Endothelial cell of umbilical vein (primary cell): ENCODE measurements at regions not wholly inside any gene's neighbourhood (a gene's known extent, or its start where the extent isn't known, plus 50 kb on each side); places are given as distances from the start of the nearest gene placed in this dataset.

Experiments
- BruUV-seq: library from RNA; stranded (reverse); fragments of 400-500 nt; replicated peaks from 2 replicates; lab custom pipeline; 2021; lab: Mats Ljungman, UMichigan
- CTCF ChIA-PET: fragments of 300-600, 350-600 bp; sonication (Branson Sonifier 250); formaldehyde crosslinking; loops from one replicate; lab custom pipeline; 2021; ENCODE audit warnings: antibody characterized with exemption, inconsistent platforms; lab: Charles Lee
- POLR2A ChIA-PET: fragments of 300-600, 350-600 bp; sonication (Branson Sonifier 250); formaldehyde crosslinking; loops from one replicate; lab custom pipeline; 2021; ENCODE audit warnings: antibody characterized with exemption, inconsistent platforms; lab: Charles Lee
- DNase-seq: peaks from one replicate; pipeline ENCODE4 v3.0.0-alpha.2; 2011; ENCODE audit warnings: low read depth, low spot score
- FAIRE-seq: peaks from 2 replicates; lab custom pipeline; 2011; peaks lifted over from hg19 to GRCh38; lab: Jason Lieb, UNC
- H2AFZ ChIP-seq: 2 replicates; pipeline ENCODE4 v1.6.0; 2012; ENCODE audit warnings: low read depth, low read length, control low read depth, inconsistent platforms
- H3K27ac ChIP-seq: 2 replicates; pipeline ENCODE4 v1.5.1; 2011; ENCODE audit warnings: low read depth, mild to moderate bottlenecking, control low read depth, low read length, moderate library complexity; ENCODE audit not compliant: insufficient read depth
- H3K27me3 ChIP-seq, 2 experiments: 2 replicates each; pipeline versions ENCODE4 v1.6.0 to v1.6.1; 2011; ENCODE audit warnings: low read length in 2 of 2, mixed read lengths in 1 of 2; ENCODE audit not compliant: control insufficient read depth in 2 of 2, insufficient read depth in 2 of 2
- H3K36me3 ChIP-seq, 2 experiments: 2 replicates in 1 of 2; 3 replicates in 1 of 2; pipeline ENCODE4 v1.5.1; 2011; ENCODE audit warnings: low read length in 2 of 2, mild to moderate bottlenecking in 1 of 2, moderate library complexity in 1 of 2; ENCODE audit not compliant: control insufficient read depth in 2 of 2, insufficient read depth in 2 of 2; ENCODE audit errors: extremely low read depth in 1 of 2
- H3K4me1 ChIP-seq: 3 replicates; pipeline ENCODE4 v1.5.1; 2011; ENCODE audit warnings: mild to moderate bottlenecking, low read length; ENCODE audit not compliant: control insufficient read depth, insufficient read depth; ENCODE audit errors: extremely low read depth
- H3K4me2 ChIP-seq: 2 replicates; pipeline ENCODE4 v1.6.1; 2011; ENCODE audit warnings: low read length, control low read depth, mixed read lengths; ENCODE audit not compliant: insufficient read depth
- H3K4me3 ChIP-seq, 3 experiments: fragments of 200-600 bp in 1 of 3; sonication (generic), shearing (Covaris generic) in 1 of 3; replicated peaks in 1 of 3; 2 replicates each; pipeline ENCODE4 v1.5.1; 2011 to 2016; ENCODE audit warnings: control low read depth in 3 of 3, low read length in 3 of 3, mild to moderate bottlenecking in 2 of 3, inconsistent platforms in 1 of 3, low read depth in 1 of 3, moderate library complexity in 1 of 3; ENCODE audit not compliant: insufficient read depth in 1 of 3
- H3K79me2 ChIP-seq: 2 replicates; pipeline ENCODE4 v1.6.0; 2012; ENCODE audit warnings: low read length, inconsistent platforms; ENCODE audit not compliant: control insufficient read depth, insufficient read depth
- H3K9ac ChIP-seq: replicated peaks from 2 replicates; pipeline ENCODE3; 2011; ENCODE audit warnings: low read length, control low read depth; ENCODE audit not compliant: insufficient read depth; ENCODE audit errors: extremely low read depth
- H3K9me1 ChIP-seq: replicated peaks from 3 replicates; pipeline ENCODE4 v1.6.0; 2011; ENCODE audit warnings: mild to moderate bottlenecking, low read length; ENCODE audit not compliant: control insufficient read depth, insufficient read depth; ENCODE audit errors: extremely low read depth
- H3K9me3 ChIP-seq: replicated peaks from 2 replicates; pipeline ENCODE4 v1.5.1; 2012; ENCODE audit warnings: low read length, inconsistent platforms; ENCODE audit not compliant: control insufficient read depth, insufficient read depth
- H4K20me1 ChIP-seq: replicated peaks from 2 replicates; pipeline ENCODE3; 2011; ENCODE audit warnings: mild to moderate bottlenecking, low read length; ENCODE audit not compliant: control insufficient read depth, insufficient read depth; ENCODE audit errors: extremely low read depth
- FOS ChIP-seq: IDR thresholded peaks from 2 replicates; pipeline ENCODE4 v1.6.1; 2011; ENCODE audit warnings: mild to moderate bottlenecking, low read length, moderate library complexity, borderline replicate concordance; ENCODE audit not compliant: insufficient read depth
- GATA2 ChIP-seq: IDR thresholded peaks from 2 replicates; pipeline ENCODE4 v1.7.0; 2011; ENCODE audit warnings: low read depth, mild to moderate bottlenecking, moderate library complexity, mixed read lengths, low read length; ENCODE audit not compliant: insufficient read length, insufficient read depth
- JUN ChIP-seq: IDR thresholded peaks from 2 replicates; pipeline ENCODE4 v1.6.1; 2011; ENCODE audit warnings: borderline replicate concordance, low read depth; ENCODE audit not compliant: insufficient read length, insufficient read depth
- dilution Hi-C: fragments of 300-500 bp; cut with MboI; formaldehyde crosslinking; loops from one replicate; pipeline ENCODE4 v1.15.0; 2019; ENCODE audit warnings: low sequenced_read_pairs; ENCODE audit not compliant: extremely low pct_ligation_motif_present
- intact Hi-C: fragments of 100-400 bp; cut with micrococcal nuclease; formaldehyde crosslinking; loops from one replicate; pipeline ENCODE4 v1.10.0; 2022
- TF ChIP-seq, protein P1 (sequence below): IDR thresholded peaks from 2 replicates; pipeline ENCODE4 v1.6.1; 2011; ENCODE audit not compliant: insufficient read depth, insufficient read length
- TF ChIP-seq, protein P2 (sequence below), 2 donors: IDR thresholded peaks; 1 replicate in 1 of 2; 2 replicates in 1 of 2; pipeline ENCODE4 v1.5.1; 2011; ENCODE audit warnings: low read length in 2 of 2, mild to moderate bottlenecking in 2 of 2, moderate library complexity in 2 of 2, control low read depth in 1 of 2, inconsistent platforms in 1 of 2, low read depth in 1 of 2; ENCODE audit not compliant: insufficient read depth in 1 of 2; ENCODE audit errors: extremely low read depth in 1 of 2

DNA sequence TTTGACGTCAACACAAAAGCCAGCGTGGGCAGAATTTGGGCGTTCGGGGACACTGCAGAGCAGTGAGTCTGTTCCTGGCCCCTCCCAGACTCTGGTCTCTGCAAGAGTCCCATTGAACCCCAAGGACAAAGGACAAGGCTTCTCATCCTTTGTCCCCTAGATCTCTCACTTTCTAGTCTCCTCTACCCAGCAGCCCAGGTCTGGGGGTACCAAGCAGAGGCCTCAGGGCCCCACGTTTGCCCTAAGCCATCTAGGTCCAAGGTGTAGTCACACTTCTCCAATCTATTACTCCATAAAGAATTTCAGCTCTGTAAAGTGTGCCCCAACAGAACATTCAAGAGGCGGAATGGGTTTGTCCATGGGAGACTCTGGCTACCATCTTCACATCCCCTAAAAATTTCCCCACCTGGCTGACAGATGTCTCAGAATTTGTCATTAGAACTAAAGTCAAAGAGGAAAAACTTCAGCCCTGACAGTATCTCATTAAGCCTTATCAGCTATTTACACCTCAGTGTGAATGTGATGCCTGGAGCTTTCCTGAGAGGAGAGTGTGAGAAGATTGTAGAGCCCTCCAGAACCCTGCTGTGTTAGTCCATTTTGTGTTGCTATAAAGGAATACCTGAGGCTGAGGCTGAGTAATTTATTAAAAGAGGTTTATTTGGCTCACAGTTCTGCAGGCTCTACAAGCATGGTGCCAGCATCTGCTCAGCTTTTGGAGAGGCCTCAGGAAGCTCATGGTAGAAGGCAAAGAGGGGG lies 81.4 kb upstream of the HABP2 start:
- intact Hi-C loops (no loop called here), dilution Hi-C loops (no loop called here)
- H4K20me1 ChIP-seq: no peaks in the 10 kb centered on the region
- H3K36me3 ChIP-seq: no peaks in the 10 kb centered on the region
- H3K27ac ChIP-seq: no peak overlapping the region
- TF ChIP-seq, protein P1, sequence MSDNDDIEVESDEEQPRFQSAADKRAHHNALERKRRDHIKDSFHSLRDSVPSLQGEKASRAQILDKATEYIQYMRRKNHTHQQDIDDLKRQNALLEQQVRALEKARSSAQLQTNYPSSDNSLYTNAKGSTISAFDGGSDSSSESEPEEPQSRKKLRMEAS: no peak
- TF ChIP-seq FOS: no peak
- no peak for TF ChIP-seq JUN
- TF ChIP-seq GATA2: no peak
- TF ChIP-seq, protein P2, sequence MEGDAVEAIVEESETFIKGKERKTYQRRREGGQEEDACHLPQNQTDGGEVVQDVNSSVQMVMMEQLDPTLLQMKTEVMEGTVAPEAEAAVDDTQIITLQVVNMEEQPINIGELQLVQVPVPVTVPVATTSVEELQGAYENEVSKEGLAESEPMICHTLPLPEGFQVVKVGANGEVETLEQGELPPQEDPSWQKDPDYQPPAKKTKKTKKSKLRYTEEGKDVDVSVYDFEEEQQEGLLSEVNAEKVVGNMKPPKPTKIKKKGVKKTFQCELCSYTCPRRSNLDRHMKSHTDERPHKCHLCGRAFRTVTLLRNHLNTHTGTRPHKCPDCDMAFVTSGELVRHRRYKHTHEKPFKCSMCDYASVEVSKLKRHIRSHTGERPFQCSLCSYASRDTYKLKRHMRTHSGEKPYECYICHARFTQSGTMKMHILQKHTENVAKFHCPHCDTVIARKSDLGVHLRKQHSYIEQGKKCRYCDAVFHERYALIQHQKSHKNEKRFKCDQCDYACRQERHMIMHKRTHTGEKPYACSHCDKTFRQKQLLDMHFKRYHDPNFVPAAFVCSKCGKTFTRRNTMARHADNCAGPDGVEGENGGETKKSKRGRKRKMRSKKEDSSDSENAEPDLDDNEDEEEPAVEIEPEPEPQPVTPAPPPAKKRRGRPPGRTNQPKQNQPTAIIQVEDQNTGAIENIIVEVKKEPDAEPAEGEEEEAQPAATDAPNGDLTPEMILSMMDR (IDR thresholded peaks at IDR 0.05; ENCODE audit: extremely low read depth in 1 of 2, insufficient read depth in 1 of 2, low read depth in 1 of 2, low read length in 2 of 2): no peak
- ChIA-PET CTCF (no interaction called here), POLR2A (no interaction called here)
- BruUV-seq: no TSS peak
- no peaks in the 10 kb centered on the region for H3K79me2 ChIP-seq
- no peak overlapping the region for H3K9ac ChIP-seq
- H3K4me3 ChIP-seq: no peak overlapping the region
- H3K4me2 ChIP-seq: no peak overlapping the region
- DNase-seq: no peak
- no peak for FAIRE-seq
- no peaks in the 10 kb centered on the region for H3K4me1 ChIP-seq
- no peak overlapping the region for H2AFZ ChIP-seq
- no peaks in the 10 kb centered on the region for H3K9me1 ChIP-seq
- H3K27me3 ChIP-seq: no peaks in the 10 kb centered on the region
- H3K9me3 ChIP-seq: no peaks in the 10 kb centered on the region
